ENCODE measurements at regions not wholly inside any gene's neighbourhood (a gene's known extent, or its start where the extent isn't known, plus 50 kb on each side); places are given as distances from the start of the nearest gene placed in this dataset.
"Not testable (repeated sequence)": the region's sequence is repeated elsewhere in the genome, so short reads cannot be mapped to it uniquely, and the experiment has no call there.

GRCh38 chr2:14072338-14072737 is 560.2 kb upstream of the LRATD1 start:
- DNase-seq (ENCODE audit: low read depth): no peak

- no peak for DNase-seq (ENCODE audit: low read depth)
These were observed 557.8 kb upstream of the LRATD1 start for GRCh38 chr2:14074691-14075090.

GRCh38 chr2:14079576-14079975 is 552.9 kb upstream of the LRATD1 start:
- DNase-seq (ENCODE audit: low read depth): no peak

GRCh38 chr2:14081521-14081920 is 551.0 kb upstream of the LRATD1 start:
- no peak for DNase-seq (ENCODE audit: low read depth)

- DNase-seq (ENCODE audit: low read depth): no peak
These were observed 549.9 kb upstream of the LRATD1 start for GRCh38 chr2:14082640-14083039.

- DNase-seq (ENCODE audit: low read depth): no peak
These were observed 537.9 kb upstream of the LRATD1 start for GRCh38 chr2:14094592-14094991.

GRCh38 chr2:14099101-14099500 is 533.4 kb upstream of the LRATD1 start:
- DNase-seq (ENCODE audit: low read depth): not testable (repeated sequence)

- no peak for DNase-seq (ENCODE audit: low read depth)
These were observed 518.2 kb upstream of the LRATD1 start for GRCh38 chr2:14114275-14114674.

GRCh38 chr2:14120376-14120775 is 512.1 kb upstream of the LRATD1 start:
- no peak for DNase-seq (ENCODE audit: low read depth)

- DNase-seq (ENCODE audit: low read depth): no peak
These were observed 508.9 kb upstream of the LRATD1 start for GRCh38 chr2:14123436-14124103.

GRCh38 chr2:14125624-14126293 is 506.8 kb upstream of the LRATD1 start:
- DNase-seq (ENCODE audit: low read depth): no peak

GRCh38 chr2:14126846-14127245 is 505.7 kb upstream of the LRATD1 start:
- no peak for DNase-seq (ENCODE audit: low read depth)

- DNase-seq (ENCODE audit: low read depth): no peak
These were observed 504.8 kb upstream of the LRATD1 start for GRCh38 chr2:14127765-14128164.

- DNase-seq (ENCODE audit: low read depth): no peak
These were observed 500.1 kb upstream of the LRATD1 start for GRCh38 chr2:14132386-14132785.

- no peak for DNase-seq (ENCODE audit: low read depth)
These were observed 497.7 kb upstream of the LRATD1 start for GRCh38 chr2:14134771-14135170.

- DNase-seq (ENCODE audit: low read depth): no peak
These were observed 496.5 kb upstream of the LRATD1 start for GRCh38 chr2:14136030-14136429.

- no peak for DNase-seq (ENCODE audit: low read depth)
These were observed 494.9 kb upstream of the LRATD1 start for GRCh38 chr2:14137643-14138042.

- no peak for DNase-seq (ENCODE audit: low read depth)
These were observed 492.4 kb upstream of the LRATD1 start for GRCh38 chr2:14140009-14140550.

GRCh38 chr2:14143435-14143834 is 489.1 kb upstream of the LRATD1 start:
- DNase-seq (ENCODE audit: low read depth): no peak

GRCh38 chr2:14148216-14148615 is 484.3 kb upstream of the LRATD1 start:
- no peak for DNase-seq (ENCODE audit: low read depth)

GRCh38 chr2:14157816-14158215 is 474.7 kb upstream of the LRATD1 start:
- DNase-seq (ENCODE audit: low read depth): no peak

GRCh38 chr2:14180333-14180732 is 452.2 kb upstream of the LRATD1 start:
- no peak for DNase-seq (ENCODE audit: low read depth)

GRCh38 chr2:14182227-14182946 is 450.1 kb upstream of the LRATD1 start:
- no peak for DNase-seq (ENCODE audit: low read depth)
